ENCODE measurements at regions not wholly inside any gene's neighbourhood (a gene's known extent, or its start where the extent isn't known, plus 50 kb on each side); places are given as distances from the start of the nearest gene placed in this dataset.

- H3K4me3 ChIP-seq, result no peak overlapping the region
- H3K9me3 ChIP-seq, result 0 out of 2 replicates have a peak, but pooled peaks cover 5% of the 10 kb centered on the region
- no peaks in the 10 kb centered on the region for H3K36me3 ChIP-seq
- H4K20me1 ChIP-seq, result no peaks in the 10 kb centered on the region
- no peak overlapping the region for H3K9ac ChIP-seq
- no peak overlapping the region for H3K27ac ChIP-seq
- H3K4me2 ChIP-seq, result peak overlapping the region; percentile 73
- peaks cover 50% of the 10 kb centered on the region for H3K4me1 ChIP-seq
- H3K27me3 ChIP-seq, result no peaks in the 10 kb centered on the region
- no peak for TF ChIP-seq Cebpa-rat (IDR thresholded peaks at IDR 0.05)
These were observed 73.5 kb upstream of the ASB18 start for GRCh38 chr2:236337465-236338325.

DNA sequence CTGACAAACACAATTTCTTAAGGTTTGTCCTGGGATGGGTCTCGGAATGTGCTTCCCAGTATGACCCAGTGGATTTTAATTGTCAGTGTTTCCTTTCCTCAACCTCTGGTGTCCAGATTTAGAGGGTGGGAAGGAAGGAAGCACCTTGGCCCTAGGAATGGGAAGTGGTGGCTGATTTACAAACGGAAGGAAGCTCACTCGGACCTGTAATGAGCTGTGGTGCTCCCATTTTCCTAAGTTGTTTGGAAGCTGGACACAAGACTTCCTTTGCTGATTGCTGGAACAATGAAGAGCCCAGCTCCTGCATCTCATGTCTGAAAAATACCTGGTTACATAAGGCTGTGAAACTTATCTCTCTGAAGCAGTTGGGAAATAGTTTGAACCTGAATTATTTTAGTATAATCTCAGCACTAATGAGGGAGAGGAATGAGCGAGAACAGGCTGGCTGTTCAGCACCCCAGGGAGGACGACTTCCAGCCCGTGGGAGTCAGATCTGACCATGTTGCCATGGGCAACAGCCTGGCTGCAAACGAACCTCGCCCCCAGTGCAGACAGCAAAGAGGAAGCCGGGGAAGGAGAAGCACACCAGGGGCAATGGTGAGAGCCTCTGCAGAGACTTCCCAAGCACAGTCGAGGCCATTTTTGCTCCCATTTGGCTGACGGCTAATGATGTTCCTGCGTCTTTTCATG is 74.4 kb upstream of the ASB18 start:
- Histone ChIP-seq H3K9ac (no peak overlapping the region), H3K4me2 (peak overlapping the region; percentile 73), H3K27me3 (no peaks in the 10 kb centered on the region), H3K4me1 (peaks cover 59% of the 10 kb centered on the region), H3K36me3 (no peaks in the 10 kb centered on the region), H4K20me1 (no peaks in the 10 kb centered on the region), H3K27ac (no peak overlapping the region), H3K9me3 (0 out of 2 replicates have a peak, but pooled peaks cover 5% of the 10 kb centered on the region), H3K4me3 (no peak overlapping the region)
- TF ChIP-seq Cebpa-rat (IDR thresholded peaks at IDR 0.05), result no peak

- no peak overlapping the region for H3K4me3 ChIP-seq
- H3K9me3 ChIP-seq, result 0 out of 2 replicates have a peak, but pooled peaks cover 5% of the 10 kb centered on the region
- no peaks in the 10 kb centered on the region for H3K27me3 ChIP-seq
- TF ChIP-seq Cebpa-rat (IDR thresholded peaks at IDR 0.05), result no peak
- no peak overlapping the region for H3K27ac ChIP-seq
- H3K9ac ChIP-seq, result no peak overlapping the region
- no peaks in the 10 kb centered on the region for H4K20me1 ChIP-seq
- H3K4me2 ChIP-seq, result no peak overlapping the region
- no peaks in the 10 kb centered on the region for H3K36me3 ChIP-seq
- peaks cover 69% of the 10 kb centered on the region for H3K4me1 ChIP-seq
These were observed 76.0 kb upstream of the ASB18 start for GRCh38 chr2:236340251-236340650.

GRCh38 chr2:236341067-236341466 is 76.9 kb upstream of the ASB18 start:
- Histone ChIP-seq H3K9ac (no peak overlapping the region), H3K9me3 (0 out of 2 replicates have a peak, but pooled peaks cover 5% of the 10 kb centered on the region), H3K36me3 (no peaks in the 10 kb centered on the region), H3K27me3 (no peaks in the 10 kb centered on the region), H4K20me1 (no peaks in the 10 kb centered on the region), H3K27ac (no peak overlapping the region), H3K4me2 (no peak overlapping the region), H3K4me1 (peaks cover 72% of the 10 kb centered on the region), H3K4me3 (no peak overlapping the region)
- no peak for TF ChIP-seq Cebpa-rat (IDR thresholded peaks at IDR 0.05)

DNA sequence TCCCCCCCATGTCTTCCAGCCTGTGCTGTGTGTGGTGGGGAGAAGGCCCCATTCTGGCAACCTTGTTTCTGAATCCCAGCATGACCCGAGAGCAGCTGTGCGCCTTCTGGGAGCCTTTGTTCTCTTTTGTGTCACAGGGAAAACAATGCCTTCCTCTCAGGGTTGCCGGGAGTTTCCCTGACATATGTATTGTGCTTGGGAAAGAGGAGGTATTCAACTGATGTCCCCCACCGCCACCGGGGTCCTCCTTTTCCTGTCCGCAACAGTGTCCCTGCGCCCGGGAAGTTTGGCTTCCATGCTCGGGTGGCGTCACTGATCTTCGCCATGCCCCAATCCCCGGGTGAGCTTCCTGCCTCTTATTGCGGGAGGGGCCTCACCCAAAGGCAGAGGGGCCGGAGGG is 77.5 kb upstream of the ASB18 start:
- Histone ChIP-seq H3K9me3 (0 out of 2 replicates have a peak, but pooled peaks cover 5% of the 10 kb centered on the region), H3K4me2 (peak overlapping the region; percentile 75), H3K4me1 (peaks cover 72% of the 10 kb centered on the region), H3K27me3 (no peaks in the 10 kb centered on the region), H3K9ac (no peak overlapping the region), H3K4me3 (no peak overlapping the region), H3K27ac (0 out of 2 replicates have a peak overlapping the region, but pooled peaks have one; percentile 4), H4K20me1 (no peaks in the 10 kb centered on the region), H3K36me3 (no peaks in the 10 kb centered on the region)
- TF ChIP-seq Cebpa-rat (IDR thresholded peaks at IDR 0.05), result no peak

GRCh38 chr2:236342507-236342906 is 78.3 kb upstream of the ASB18 start:
- Histone ChIP-seq H3K9ac (no peak overlapping the region), H3K4me2 (peak overlapping the region; percentile 75), H3K27me3 (no peaks in the 10 kb centered on the region)

DNA sequence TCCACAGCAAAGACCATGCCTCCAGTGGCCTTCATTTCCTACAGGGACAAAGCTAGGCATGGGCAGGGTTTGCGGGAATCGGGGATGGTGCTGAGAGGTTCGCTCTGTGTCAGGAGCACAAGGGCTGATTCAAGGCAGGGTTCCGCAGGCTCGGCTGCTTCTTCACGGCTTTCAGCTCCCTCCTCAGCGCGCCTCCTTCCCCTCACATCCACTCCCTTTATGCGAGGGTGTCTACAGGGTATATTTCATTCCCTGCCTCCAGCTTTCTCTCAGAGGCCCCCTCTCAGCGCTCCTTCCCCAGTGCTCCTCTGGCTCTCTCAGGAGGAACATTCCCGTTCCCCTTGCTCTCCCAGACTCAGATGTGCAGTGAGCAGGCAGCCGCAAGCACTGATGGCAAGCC is 78.7 kb upstream of the ASB18 start:
- Histone ChIP-seq H3K36me3 (no peaks in the 10 kb centered on the region), H3K4me3 (no peak overlapping the region), H3K9me3 (0 out of 2 replicates have a peak, but pooled peaks cover 5% of the 10 kb centered on the region), H3K27me3 (no peaks in the 10 kb centered on the region), H3K27ac (no peak overlapping the region), H4K20me1 (no peaks in the 10 kb centered on the region), H3K9ac (no peak overlapping the region), H3K4me2 (peak overlapping the region; percentile 75), H3K4me1 (peaks cover 60% of the 10 kb centered on the region)
- no peak for TF ChIP-seq Cebpa-rat (IDR thresholded peaks at IDR 0.05)

More at GRCh38 chr2:236342507-236342906, 78.3 kb upstream of the ASB18 start:
- Histone ChIP-seq H3K4me1 (peaks cover 65% of the 10 kb centered on the region), H3K9me3 (0 out of 2 replicates have a peak, but pooled peaks cover 5% of the 10 kb centered on the region), H3K36me3 (no peaks in the 10 kb centered on the region), H4K20me1 (no peaks in the 10 kb centered on the region), H3K27ac (no peak overlapping the region), H3K4me3 (no peak overlapping the region)
- TF ChIP-seq Cebpa-rat (IDR thresholded peaks at IDR 0.05), result no peak

DNA sequence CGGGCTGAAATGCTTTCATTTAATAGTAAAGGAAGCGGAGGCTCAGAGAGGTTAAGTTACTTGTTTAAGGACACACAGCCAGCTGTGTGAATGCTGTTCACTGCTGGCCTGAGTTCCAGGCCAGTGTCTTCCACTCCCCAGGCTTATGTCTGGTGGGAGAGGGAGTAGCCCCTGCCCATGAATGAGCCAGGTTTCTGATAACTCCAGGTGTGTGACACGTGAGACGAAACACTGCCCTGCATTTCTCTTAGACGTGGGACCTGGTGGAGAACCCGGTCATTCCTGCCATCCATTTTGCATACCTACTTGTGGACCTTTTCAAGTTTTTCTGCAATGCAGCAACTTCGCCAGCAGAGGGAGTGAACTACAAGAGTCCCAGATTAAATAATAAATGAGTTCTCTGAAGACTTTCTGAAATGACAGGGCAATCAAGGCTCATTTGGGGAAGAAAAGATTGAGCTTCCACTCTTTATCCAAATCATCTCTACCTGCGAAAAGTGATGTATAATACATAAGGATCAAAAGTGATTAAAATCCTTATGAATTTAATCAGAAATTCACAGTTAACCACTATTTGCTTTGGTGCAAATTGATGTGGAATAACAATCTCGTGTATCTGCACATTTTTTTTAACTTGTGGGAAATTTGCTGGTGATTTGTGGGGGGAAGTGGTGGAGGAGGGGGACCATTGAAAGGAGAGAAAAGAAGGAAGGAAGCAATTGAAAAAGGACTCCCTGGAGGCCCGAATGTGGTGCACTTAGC is 79.4 kb upstream of the ASB18 start:
- H3K27me3 ChIP-seq, result no peaks in the 10 kb centered on the region

GRCh38 chr2:236344446-236344845 is 80.2 kb upstream of the ASB18 start:
- Histone ChIP-seq H3K36me3 (no peaks in the 10 kb centered on the region), H3K4me2 (peak overlapping the region; percentile 75), H3K27ac (no peak overlapping the region), H3K4me3 (no peak overlapping the region), H4K20me1 (no peaks in the 10 kb centered on the region), H3K9me3 (0 out of 2 replicates have a peak, but pooled peaks cover 5% of the 10 kb centered on the region), H3K9ac (no peak overlapping the region), H3K27me3 (no peaks in the 10 kb centered on the region), H3K4me1 (peaks cover 46% of the 10 kb centered on the region)
- no peak for TF ChIP-seq Cebpa-rat (IDR thresholded peaks at IDR 0.05)

More for the DNA sequence above, 79.4 kb upstream of the ASB18 start:
- no peak overlapping the region for H3K27ac ChIP-seq
- peak overlapping the region; percentile 75 for H3K4me2 ChIP-seq
- no peak overlapping the region for H3K4me3 ChIP-seq
- 0 out of 2 replicates have a peak, but pooled peaks cover 5% of the 10 kb centered on the region for H3K9me3 ChIP-seq
- no peak for TF ChIP-seq Cebpa-rat (IDR thresholded peaks at IDR 0.05)
- H4K20me1 ChIP-seq, result no peaks in the 10 kb centered on the region
- no peaks in the 10 kb centered on the region for H3K36me3 ChIP-seq
- peaks cover 54% of the 10 kb centered on the region for H3K4me1 ChIP-seq
- H3K9ac ChIP-seq, result no peak overlapping the region

Measured in BLaER1 (cell line).